Stimulated activated CD4-positive, alpha-beta T cell treated with anti-CD3 and anti-CD28 coated beads, Interleukin-15, amount 100 ng/mL, for 24 hours (primary cell): ENCODE measurements at regions not wholly inside any gene's neighbourhood (a gene's known extent, or its start where the extent isn't known, plus 50 kb on each side); places are given as distances from the start of the nearest gene placed in this dataset.

Source experiments
- DNase-seq: peaks from one replicate; pipeline ENCODE4 v3.0.0-alpha.2; 2020

- DNase-seq: no peak
Measured at GRCh38 chr4:43993196-43993902, 455.3 kb downstream of the KCTD8 start.

GRCh38 chr4:43999669-44000068 lies 448.9 kb downstream of the KCTD8 start:
- no peak for DNase-seq

DNA sequence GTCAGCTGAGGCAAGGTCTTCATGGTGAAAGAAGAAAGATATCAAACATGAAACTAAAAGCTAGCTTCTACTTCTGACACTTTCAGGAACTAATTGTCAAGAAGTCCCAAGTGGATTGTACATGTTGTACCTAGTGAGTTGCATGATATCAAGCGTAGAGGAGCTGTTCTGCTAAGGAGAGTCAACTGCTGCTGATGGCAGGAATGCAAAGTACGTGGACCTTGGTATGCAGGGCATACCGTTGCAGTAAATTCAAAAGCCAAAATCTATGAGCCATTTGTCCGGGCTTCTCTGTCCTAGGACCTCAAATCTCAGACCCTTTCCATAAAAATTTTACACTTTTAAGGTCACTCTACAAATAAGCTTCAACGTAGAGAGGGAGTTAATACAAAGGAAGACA lies 446.2 kb downstream of the KCTD8 start:
- DNase-seq: no peak

DNA sequence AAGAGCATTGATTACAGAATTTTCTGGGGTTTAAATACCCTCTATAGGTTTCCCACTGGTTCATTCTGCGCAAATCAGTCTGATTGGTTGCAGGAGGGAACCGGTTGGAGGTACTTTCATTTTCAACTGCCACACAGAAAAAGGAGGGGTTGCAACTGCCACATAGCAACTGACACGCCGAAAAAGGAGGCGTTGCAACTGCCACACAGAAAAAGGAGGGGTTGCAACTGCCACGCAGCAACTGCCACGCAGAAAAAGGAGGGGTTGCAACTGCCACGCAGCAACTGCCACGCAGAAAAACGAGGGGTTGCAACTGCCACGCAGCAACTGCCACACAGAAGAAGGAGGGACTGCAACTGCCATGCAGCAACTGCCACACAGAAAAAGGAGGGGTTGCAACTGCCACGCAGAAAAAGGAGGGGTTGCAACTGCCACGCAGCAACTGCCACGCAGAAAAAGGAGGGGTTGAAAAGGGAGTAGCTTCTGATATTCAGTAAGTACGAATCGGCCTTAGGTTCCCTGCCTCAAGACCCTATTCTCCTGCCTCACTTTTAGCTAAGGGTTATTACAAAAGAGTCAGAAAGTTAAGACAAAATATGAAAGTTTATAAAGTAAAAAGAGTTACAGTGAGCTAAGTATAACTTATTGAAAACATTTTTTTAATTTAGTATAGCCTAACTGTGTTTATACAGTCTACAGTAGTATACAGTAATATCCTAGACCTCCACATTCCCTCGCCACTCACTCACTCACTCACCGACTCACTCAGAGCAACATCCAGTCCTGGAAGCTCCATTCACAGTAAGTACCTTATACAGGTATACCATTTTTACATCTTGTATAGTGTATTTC lies 431.8 kb downstream of the KCTD8 start:
- no peak for DNase-seq

- no peak for DNase-seq
Measured at GRCh38 chr4:44017422-44017739, 431.2 kb downstream of the KCTD8 start.

DNA sequence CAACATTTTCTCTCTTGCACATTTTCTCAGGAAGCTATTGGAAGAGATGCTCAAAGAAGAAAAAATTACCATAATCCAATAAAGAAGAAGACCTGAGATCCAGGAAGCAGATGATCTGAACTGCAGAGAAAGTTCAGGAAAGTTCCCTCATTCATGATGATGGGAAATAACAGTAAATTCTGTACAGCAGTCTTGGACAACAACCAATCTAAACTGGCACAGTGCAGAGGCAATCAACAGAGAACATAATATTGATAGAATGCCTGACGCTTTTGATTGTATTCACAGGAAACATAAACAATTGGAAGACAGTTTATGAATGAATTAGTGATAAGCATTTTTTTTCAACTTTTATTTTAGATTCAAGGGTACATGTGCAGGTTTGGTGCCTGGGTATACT lies 428.9 kb downstream of the KCTD8 start:
- no peak for DNase-seq

- no peak for DNase-seq
Measured at GRCh38 chr4:44025376-44026020, 423.1 kb downstream of the KCTD8 start.

DNA sequence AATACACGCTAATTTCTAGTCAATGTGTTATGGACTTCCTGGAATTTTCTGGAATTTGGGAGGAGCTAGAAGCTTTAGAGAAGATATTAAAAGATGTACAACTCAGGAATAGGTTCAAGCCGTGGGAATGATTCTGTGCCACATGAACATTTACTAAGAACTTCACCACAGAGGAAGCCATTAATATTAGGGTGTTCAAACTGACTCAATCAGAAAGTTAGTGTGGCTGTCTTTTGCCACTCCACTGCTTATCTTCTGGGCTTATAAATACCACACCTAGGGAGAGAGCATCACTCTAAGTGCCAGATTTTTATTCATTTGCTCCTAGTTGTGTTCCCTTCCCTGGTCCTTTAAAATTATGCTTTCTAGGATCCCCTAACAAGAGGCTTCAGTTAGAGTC lies 409.8 kb downstream of the KCTD8 start:
- no peak for DNase-seq

DNA sequence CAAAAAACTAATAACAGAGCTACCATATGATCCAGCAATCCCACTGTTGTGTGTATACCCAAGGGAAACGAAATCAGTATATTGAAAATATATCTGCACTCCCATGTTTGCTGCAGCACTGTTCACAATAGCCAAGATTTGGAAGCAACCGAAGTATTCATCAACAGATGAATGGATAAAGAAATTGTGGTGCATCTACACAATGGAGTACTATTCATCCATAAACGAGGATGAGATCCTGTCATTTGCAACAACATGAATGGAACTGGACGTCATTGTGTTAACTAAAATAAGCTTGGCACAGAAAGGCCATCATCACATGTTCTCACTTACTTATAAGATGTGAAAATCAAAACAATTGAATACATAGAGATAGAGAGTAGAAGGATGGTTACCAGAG lies 402.1 kb downstream of the KCTD8 start:
- no peak for DNase-seq

GRCh38 chr4:44056721-44057151 lies 391.9 kb downstream of the KCTD8 start:
- no peak for DNase-seq

GRCh38 chr4:44070843-44071242 lies 377.8 kb downstream of the KCTD8 start:
- DNase-seq: no peak

GRCh38 chr4:44071959-44072955 lies 376.4 kb downstream of the KCTD8 start:
- DNase-seq: no peak

- no peak for DNase-seq
Measured at GRCh38 chr4:44086753-44087152, 361.9 kb downstream of the KCTD8 start.

DNA sequence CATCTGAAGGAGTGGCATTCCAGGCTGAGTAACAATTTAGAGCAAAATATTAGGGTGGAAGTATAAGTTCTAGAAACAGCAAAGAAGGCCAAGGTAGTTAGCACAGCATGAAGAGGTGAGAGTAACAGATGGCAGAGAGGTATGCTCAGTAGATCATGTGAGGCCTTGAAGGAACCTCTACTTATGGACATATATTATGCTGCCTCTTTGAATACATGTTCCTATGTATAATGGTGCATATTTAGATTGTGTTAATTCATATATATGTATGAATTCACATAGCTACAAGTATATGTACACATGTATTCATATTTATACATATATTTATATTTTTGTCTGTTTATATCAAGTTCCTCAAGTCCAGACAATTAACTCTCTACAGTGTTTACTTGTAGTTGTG lies 355.2 kb downstream of the KCTD8 start:
- DNase-seq: no peak

GRCh38 chr4:44098973-44099372 lies 349.6 kb downstream of the KCTD8 start:
- DNase-seq: no peak

DNA sequence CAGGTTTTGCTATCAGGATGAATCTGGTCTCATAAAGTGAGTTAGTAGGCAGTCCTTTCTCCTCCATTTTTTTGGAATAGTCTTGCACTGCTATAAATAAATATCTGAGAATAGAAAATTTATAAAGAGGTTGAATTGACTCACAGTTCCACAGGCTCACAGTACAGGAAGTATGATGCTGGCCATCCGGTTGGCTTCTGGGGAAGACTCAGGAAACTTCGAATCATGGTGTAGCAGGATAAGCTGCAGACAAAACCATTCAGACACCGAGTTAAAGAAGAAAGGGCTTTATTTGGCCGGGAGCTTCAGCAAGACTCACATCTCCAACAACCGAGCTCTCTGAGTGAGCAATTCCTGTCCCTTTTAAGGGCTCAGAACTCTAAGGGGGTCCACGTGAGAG lies 348.2 kb downstream of the KCTD8 start:
- no peak for DNase-seq

DNA sequence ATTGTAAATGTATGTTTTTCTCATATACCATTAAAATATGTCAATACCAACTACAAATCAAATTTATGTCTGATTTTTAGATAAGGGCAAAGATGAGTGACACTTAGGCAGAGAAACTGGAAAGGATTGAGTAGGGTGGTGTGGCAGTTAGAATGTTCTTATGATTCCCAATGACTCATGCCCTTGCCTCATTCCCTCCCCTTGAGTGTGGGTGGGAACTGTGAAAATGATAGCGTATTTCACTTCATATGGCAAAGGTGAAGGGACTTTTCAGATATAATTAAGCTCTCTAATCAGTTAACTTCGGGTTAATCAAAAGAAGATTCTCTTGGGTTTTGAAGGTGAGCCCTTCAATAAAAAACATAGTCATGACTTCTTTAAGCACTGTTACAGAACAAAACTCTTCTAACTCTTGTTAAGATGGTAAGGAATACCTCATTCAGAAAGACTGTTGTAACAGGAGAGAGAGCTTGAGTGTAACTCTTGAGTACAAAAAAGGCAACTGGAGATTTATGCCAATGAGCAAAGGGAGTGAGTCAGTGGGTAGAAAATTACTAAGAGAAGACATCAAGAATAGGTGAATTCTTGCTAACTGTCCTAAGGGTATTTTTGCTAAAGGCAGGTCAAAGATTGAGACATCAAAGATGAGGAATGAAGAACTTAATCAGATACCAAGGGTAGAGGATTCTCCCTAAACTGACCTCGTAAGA lies 329.5 kb downstream of the KCTD8 start:
- no peak for DNase-seq

- DNase-seq: no peak
Measured at GRCh38 chr4:44120646-44121045, 328.0 kb downstream of the KCTD8 start.

GRCh38 chr4:44121210-44121609 lies 327.4 kb downstream of the KCTD8 start:
- DNase-seq: no peak
